ENCODE measurements at regions not wholly inside any gene's neighbourhood (a gene's known extent, or its start where the extent isn't known, plus 50 kb on each side); places are given as distances from the start of the nearest gene placed in this dataset.

DNA sequence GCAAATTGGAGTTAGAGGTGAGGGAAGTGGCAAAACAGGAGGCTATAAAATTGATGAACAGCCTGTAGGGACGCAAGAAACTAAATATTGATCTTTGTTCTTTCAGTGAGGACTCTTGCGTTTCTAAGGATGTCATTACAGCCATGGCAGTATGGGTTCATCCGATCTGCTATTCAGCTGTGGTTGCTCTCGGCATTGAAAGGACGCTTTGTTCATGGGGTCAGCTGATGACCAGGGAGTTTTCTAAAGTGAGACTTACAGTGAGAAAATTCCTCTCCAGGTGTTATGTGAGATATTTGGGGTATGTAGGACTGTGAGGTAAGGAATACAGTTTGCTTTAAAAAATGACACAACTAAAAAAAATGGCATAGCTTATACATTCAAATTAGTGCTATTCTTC is 52.7 kb upstream of the PELI1 start:
- DNase-seq = no peak

GRCh38 chr2:64201151-64201550 is 56.9 kb upstream of the PELI1 start:
- no peak for DNase-seq

DNA sequence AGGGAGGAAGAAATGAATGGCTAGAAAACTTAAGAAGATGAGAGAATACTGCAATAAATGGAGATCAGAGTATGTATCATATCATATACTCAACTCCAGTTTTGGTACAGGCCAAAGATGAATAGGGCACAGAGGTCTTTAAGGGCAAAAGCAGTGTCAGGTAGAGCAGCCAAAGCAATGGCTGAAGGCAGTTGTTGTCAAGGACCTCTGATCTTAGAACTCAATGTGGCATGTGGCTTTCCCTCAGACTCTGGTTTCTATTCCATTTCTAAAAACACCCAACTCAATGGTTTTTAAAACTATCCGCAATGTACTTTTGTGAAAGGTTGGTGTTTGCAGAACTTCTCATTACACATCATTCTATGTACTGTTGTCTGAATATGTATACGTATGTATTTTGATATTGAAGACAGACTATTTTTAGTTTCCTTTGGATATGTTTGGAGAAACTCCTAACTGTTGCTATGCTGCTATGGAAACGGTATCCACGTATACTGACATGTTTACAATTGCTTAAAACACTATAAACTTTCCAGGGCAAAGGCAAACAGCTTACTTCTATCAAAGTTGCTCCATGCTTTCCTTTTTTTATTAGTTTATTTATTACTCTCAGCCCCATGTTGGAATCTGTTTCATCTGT is 58.1 kb upstream of the PELI1 start:
- no peak for DNase-seq

DNA sequence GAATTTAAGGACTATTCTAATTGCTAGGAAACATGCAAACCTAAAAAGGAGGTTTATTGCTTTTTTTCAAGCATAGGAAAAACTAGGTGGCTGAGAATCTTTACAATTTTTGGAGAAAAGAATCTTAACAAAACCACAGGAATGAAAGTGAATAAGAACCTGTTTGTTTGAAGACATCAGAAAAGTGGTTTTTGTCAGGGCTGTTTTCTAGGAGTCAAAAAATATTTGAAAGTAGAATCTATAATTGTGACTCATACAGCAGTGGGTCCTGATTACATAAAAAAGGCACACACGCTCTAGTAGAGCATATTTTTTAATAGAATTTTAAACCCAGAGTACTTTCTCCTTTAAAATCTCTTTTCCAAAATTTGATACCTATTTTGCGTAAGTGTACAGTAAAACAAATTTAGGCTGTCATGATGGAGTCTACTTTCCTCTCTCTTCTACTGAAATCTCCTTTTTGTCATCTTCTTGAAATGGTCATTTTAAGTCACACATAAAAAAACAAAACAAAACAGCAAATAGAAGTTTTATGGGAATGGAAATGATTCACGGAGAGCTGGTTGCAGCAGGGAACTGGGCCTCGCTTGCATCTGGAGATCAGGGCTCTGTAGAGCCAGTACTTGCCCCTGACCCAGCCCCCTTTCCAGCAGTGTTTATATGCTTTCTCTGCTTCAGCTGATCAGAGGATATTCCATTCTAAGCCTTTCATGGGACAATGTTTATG is 59.1 kb upstream of the PELI1 start:
- no peak for DNase-seq

DNA sequence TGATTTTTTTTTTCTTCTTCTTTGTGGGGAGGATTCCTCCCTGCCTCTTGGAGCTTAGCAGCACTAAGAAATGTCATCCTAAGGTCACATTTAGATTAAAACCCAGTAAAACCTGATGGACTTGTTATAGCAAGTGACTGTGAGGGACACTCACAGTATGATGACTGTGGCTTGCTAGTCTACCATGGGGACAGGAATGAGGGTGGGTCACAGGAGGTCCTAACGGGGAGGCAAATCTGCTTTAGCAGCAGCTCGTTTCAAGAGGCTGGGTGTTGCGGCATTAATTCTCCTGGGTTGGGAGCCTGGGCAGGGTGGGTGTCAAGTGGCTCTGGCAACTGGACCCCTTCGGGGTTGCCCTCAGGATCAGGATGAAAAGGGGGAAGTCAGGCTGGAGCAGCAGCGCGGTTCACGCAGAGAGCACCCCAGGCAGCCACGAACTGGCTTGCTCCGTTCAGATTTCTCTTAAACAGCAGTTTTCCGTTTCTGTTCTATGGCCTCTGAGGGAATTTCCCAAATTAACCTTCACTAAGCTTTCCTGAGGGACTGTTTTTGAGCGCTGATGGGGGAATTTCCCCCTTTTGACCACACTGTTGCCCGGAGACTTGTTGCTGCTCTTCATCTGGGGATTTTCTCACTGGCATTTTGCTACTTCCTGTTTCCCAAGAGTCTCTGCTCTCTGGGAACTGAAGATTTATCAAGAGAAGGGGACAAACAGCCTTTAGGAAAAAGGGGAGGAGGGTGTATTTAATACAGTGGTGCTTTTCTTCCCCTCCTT is 59.8 kb upstream of the PELI1 start:
- DNase-seq = peak; percentile 52

- DNase-seq = peak; percentile 24
These were observed 60.5 kb upstream of the PELI1 start for GRCh38 chr2:64204703-64205102.

DNA sequence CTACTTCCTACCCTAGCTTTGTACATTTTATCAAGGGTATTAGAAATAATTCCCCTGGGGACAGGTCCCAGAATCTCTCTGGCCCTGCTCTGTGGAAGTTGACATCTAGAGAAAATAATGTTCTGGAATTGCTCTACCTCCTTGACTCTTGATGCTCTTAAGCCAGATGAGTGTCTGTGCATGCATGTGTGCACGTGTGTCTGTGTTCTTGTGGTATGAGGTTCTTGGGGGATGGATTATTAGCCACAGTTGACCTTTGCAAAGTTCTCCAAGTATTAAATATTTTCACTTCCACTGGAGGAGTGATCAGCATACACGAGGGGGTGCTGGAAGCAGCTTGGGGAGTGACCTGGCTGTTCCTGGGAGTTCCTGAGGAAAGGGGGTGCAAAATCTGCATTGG is 61.2 kb upstream of the PELI1 start:
- no peak for DNase-seq

GRCh38 chr2:64207573-64207972 is 63.4 kb upstream of the PELI1 start:
- DNase-seq = no peak

DNA sequence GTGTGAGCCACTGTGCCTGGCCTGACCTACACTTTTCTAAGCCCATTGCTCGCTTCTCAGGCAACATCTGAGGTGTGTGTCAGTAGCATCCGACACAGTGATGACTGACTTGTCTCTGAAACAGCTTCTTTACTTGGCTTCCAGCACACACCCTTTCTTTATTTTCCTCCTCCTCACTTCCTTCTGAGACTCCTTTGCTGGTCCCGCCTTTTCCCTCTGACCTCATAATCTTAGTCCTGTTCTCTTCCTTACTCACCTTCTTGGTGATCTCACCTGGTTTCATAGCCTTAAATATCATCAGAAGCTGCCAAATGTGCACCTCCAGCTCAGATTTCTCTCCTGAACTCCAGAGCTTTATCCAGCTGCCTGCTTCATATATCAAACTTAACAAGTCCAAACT is 66.6 kb upstream of the PELI1 start:
- DNase-seq = no peak

- DNase-seq = no peak
These were observed 67.2 kb upstream of the PELI1 start for GRCh38 chr2:64211276-64211921.

GRCh38 chr2:64212346-64212745 is 68.1 kb upstream of the PELI1 start:
- no peak for DNase-seq

DNA sequence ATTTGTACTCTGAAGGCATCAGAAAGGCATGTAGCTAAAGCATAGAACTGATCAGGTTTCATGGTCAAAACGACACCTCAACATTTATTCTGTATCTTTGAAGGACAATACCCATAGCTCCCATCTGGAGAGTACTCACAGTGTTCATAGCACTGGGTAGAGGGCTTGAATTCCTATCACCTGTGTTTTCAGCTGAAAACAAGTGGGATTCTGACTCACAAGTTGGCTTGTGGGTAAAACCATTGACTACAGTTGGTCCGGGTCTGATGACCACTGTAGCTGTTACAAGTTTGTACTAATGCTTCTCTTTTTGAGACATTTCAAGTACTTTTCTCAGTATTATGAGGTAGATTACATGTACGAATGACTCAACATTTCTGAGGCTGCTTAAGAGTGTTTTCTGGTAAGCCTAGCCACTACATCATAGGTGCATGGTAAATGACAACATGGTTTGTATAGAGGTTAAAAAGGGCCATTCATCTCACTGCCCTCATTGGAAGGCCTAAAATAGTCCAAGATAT is 68.6 kb upstream of the PELI1 start:
- DNase-seq = peak; percentile 52

DNA sequence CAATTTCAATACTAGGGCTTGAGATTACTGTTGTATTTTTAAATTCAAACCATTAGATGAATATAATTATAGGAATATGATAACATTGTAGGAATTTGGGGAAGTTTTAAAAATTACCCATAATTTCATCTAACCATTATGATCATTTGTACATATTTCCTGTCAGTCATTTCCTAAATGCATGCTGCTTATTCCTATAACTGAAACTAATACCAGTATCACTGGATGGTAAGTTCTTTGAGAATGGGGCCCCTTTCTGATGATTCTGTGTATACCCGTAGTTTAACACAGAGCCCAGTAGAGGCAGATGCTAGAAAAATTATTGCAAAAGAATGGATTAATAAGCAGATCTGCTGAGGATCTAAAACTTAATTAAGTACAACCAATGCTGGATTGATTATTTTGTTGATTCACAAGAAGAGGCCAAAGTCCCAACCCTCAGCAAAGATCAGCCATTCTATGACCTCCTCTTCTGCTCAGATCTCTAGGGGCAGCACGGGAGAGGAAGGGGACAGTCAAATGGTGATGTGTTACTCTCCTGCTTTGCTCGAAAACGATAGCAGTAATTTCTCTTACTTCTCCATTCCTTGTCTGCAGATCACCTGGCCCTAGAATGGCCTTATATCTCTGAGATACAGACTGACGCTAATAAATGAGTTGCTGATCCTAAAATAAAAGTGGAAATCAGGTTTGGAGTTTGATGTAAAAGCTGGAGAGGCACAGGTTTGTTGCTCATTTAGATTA is 69.5 kb upstream of the PELI1 start:
- peak; percentile 14 for DNase-seq

DNA sequence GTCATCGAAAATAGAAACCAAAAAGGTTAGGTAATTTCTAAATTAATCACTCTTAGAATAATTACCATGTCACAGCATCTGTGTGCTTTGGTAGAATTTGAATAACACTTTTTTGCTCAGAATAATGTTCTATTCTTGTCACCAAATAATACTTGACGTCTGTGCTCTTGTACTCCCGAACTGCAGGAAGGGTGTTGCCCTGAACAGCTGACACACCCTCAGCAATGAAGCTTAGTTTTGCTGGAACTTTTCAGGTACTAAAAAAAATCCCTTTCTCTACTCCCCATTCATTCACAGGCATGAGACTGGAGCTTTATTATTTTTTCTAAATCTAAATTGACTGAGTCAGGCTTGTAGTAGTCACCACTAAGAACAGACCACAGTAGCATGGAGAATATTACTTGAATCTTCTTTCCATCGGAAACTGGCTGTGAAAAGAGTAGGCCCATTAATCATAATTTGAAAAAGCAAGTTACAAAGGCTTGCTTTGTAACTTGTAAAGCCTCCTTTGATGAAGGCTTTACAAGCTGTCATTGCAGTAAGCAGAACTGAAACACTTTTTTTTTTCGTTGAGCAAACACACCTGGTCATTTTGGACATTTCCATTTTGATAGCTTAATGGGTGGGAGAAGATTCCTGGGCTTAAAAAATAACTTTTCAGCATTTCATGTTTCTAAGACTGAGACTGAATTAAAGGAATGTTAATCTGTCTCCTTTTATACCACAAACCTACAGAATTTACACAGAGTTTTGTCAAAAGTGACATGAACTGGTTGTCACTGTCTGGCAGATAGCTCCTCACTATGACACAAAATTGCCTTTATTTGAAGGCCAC is 70.3 kb upstream of the PELI1 start:
- DNase-seq = peak; percentile 48

GRCh38 chr2:64217198-64217869 is 73.1 kb upstream of the PELI1 start:
- no peak for DNase-seq

DNA sequence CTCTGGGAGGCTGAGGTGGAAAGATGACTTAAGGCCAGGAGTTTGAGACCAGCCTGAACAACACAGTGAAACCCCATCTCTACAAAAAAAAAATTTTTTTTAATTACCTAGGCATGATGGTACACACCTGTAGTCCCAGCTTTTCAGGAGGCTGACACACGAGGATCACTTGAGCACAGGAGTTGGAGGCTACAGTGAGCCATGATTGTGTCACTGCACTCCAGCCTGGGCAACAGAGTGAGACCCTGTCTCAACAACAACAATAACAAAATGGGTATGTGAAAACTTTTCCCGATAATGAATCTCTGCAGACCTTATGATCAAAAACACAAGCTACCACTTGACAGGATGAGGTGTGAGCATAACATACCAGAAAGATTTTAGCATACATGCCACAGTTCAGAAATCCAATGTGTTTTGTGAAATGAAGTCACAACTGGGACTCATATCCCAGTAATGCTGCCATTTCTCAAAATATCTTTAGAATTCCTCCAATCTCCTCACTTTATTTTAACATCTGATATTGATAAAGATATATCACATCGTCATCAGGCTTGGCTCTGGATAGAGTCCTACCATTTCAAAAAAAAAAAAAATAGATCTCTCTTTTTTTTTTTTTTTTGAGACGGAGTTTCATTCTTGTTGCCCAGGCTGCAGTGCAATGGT is 74.0 kb upstream of the PELI1 start:
- no peak for DNase-seq

GRCh38 chr2:64219149-64219548 is 74.9 kb upstream of the PELI1 start:
- DNase-seq = no peak

- DNase-seq = no peak
These were observed 76.0 kb upstream of the PELI1 start for GRCh38 chr2:64220265-64220664.

- no peak for DNase-seq
These were observed 76.8 kb upstream of the PELI1 start for GRCh38 chr2:64220894-64221617.

- no peak for DNase-seq
These were observed 77.7 kb upstream of the PELI1 start for GRCh38 chr2:64221935-64222334.

Data from activated naive CD4-positive, alpha-beta T cell treated with Interleukin-2 at 50 U/mL for 16 hours (primary cell).